SK-N-SH treated with all-trans-retinoic acid at 6 μM for 48 hours (cell line): ENCODE measurements at regions not wholly inside any gene's neighbourhood (a gene's known extent, or its start where the extent isn't known, plus 50 kb on each side); places are given as distances from the start of the nearest gene placed in this dataset.

Source experiments
- BACH2 ChIP-seq: fragments of 250-450 bp; sonication (Bioruptor Pico); IDR thresholded peaks from 2 replicates; pipeline ENCODE4 v1.9.0; 2021; ENCODE audit warnings: mild to moderate bottlenecking, borderline replicate concordance
- ISL1 ChIP-seq: fragments of 250-450 bp; sonication (Bioruptor Pico); IDR thresholded peaks from 2 replicates; pipeline ENCODE4 v2.1.2; 2022; ENCODE audit warnings: mild to moderate bottlenecking, moderate library complexity
- PPARA ChIP-seq: fragments of 250-450 bp; sonication (Bioruptor Pico); IDR thresholded peaks from 2 replicates; pipeline ENCODE4 v1.5.0; 2020; ENCODE audit warnings: mild to moderate bottlenecking, borderline replicate concordance
- ZFP3 ChIP-seq: fragments of 250-450 bp; sonication (Bioruptor Pico); IDR thresholded peaks from 2 replicates; pipeline ENCODE4 v1.5.0; 2020; ENCODE audit warnings: mild to moderate bottlenecking, moderate library complexity
- TF ChIP-seq, protein P1 (sequence below): fragments of 250-450 bp; sonication (Bioruptor Pico); IDR thresholded peaks from 2 replicates; pipeline ENCODE4 v1.8.0; 2020; ENCODE audit warnings: mild to moderate bottlenecking, moderate library complexity, borderline replicate concordance
- TF ChIP-seq, protein P2 (sequence below): fragments of 250-450 bp; sonication (Bioruptor Pico); IDR thresholded peaks from 2 replicates; pipeline ENCODE4 v1.8.0; 2021; ENCODE audit warnings: low read depth, mild to moderate bottlenecking, moderate library complexity, borderline replicate concordance

DNA sequence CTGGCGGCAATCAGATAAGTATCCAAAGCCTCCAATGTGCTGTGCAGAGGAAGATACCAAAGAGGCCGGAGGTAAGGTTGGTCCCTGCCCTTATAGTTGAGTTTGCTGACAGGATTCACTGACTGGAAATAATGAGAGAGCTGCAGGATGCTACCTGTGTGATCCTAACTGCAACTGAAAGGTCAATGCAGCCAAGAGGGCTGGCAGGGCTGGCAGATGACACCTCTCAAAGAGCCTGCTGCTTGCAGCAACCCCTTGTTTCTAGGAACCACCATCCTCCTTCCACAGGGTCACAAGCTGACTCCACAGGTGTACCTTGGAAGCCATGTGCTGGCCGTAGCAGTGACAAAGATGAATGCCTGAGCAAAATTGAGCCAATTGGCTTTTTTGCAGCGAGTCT, 348.1 kb downstream of the DDX10 start:
- TF ChIP-seq ZFP3 (no peak), PPARA (CRISPR knock-in tag) (no peak), BACH2 (no peak), ISL1 (no peak)
- TF ChIP-seq, protein P1, sequence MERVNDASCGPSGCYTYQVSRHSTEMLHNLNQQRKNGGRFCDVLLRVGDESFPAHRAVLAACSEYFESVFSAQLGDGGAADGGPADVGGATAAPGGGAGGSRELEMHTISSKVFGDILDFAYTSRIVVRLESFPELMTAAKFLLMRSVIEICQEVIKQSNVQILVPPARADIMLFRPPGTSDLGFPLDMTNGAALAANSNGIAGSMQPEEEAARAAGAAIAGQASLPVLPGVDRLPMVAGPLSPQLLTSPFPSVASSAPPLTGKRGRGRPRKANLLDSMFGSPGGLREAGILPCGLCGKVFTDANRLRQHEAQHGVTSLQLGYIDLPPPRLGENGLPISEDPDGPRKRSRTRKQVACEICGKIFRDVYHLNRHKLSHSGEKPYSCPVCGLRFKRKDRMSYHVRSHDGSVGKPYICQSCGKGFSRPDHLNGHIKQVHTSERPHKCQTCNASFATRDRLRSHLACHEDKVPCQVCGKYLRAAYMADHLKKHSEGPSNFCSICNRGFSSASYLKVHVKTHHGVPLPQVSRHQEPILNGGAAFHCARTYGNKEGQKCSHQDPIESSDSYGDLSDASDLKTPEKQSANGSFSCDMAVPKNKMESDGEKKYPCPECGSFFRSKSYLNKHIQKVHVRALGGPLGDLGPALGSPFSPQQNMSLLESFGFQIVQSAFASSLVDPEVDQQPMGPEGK (CRISPR knock-in tag) = no peak
- TF ChIP-seq, protein P2, sequence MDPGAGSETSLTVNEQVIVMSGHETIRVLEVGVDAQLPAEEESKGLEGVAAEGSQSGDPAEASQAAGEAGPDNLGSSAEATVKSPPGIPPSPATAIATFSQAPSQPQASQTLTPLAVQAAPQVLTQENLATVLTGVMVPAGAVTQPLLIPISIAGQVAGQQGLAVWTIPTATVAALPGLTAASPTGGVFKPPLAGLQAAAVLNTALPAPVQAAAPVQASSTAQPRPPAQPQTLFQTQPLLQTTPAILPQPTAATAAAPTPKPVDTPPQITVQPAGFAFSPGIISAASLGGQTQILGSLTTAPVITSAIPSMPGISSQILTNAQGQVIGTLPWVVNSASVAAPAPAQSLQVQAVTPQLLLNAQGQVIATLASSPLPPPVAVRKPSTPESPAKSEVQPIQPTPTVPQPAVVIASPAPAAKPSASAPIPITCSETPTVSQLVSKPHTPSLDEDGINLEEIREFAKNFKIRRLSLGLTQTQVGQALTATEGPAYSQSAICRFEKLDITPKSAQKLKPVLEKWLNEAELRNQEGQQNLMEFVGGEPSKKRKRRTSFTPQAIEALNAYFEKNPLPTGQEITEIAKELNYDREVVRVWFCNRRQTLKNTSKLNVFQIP (CRISPR knock-in tag) = no peak
